ENCODE measurements at regions not wholly inside any gene's neighbourhood (a gene's known extent, or its start where the extent isn't known, plus 50 kb on each side); places are given as distances from the start of the nearest gene placed in this dataset.

- no peaks in the 10 kb centered on the region; the same call in 1 of the 2 replicates for H3K27me3 ChIP-seq (ENCODE audit: control insufficient read depth, low read length)
- TF ChIP-seq EZH2phosphoT487 (IDR thresholded peaks at IDR 0.05; ENCODE audit: borderline replicate concordance, low read length) (no peak), CTCF (IDR thresholded peaks at IDR 0.05; ENCODE audit: low read depth, low read length, poor library complexity, severe bottlenecking) (no peak)
- no peaks in the 10 kb centered on the region for H4K20me1 ChIP-seq (ENCODE audit: control insufficient read depth, insufficient read depth, low read depth, low read length)
- H3K4me3 ChIP-seq (ENCODE audit: low read length): no peak overlapping the region
- no peak overlapping the region for H3K27ac ChIP-seq (ENCODE audit: low read depth, low read length)
- H3K9me2 ChIP-seq (replicated peaks; ENCODE audit: control insufficient read depth, low read length): no peaks in the 10 kb centered on the region
- H3K4me1 ChIP-seq (ENCODE audit: control insufficient read depth, low read length): no peaks in the 10 kb centered on the region
- H3K9me3 ChIP-seq (ENCODE audit: control insufficient read depth, insufficient read depth, low read length): no peaks in the 10 kb centered on the region
- no peaks in the 10 kb centered on the region for H3K36me3 ChIP-seq (ENCODE audit: control insufficient read depth, low read length)
- H3K4me2 ChIP-seq (ENCODE audit: low read length): no peak overlapping the region
- H3K79me2 ChIP-seq (ENCODE audit: control insufficient read depth, low read length): no peaks in the 10 kb centered on the region
- H3F3A ChIP-seq (ENCODE audit: control insufficient read depth, insufficient read depth): no peaks in the 10 kb centered on the region
Observed at GRCh38 chr4:82031376-82031927, 342.3 kb downstream of the HNRNPD start.

DNA sequence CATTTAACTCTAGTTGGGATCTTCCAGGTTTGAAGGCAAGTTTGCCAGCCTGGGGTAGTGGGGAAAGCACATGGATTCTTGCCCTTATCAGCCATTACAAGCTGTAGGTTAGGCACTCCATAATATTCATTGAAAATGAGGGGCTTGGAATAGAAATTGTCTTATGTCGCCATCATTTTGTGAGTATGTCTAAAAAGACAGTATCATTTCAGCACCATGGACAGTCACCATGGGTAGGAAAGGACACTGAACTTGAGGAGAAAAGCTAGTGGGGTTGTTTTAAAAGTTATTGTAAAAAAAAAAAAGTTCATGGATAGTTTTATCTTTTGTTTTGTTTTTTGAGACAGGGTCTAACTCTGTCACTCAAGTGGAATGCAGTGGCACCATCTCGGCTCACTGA lies 356.1 kb downstream of the HNRNPD start:
- Histone ChIP-seq H3K4me1 (ENCODE audit: control insufficient read depth, low read length) (no peaks in the 10 kb centered on the region), H3F3A (ENCODE audit: control insufficient read depth, insufficient read depth) (no peaks in the 10 kb centered on the region), H4K20me1 (ENCODE audit: control insufficient read depth, insufficient read depth, low read depth, low read length) (no peaks in the 10 kb centered on the region), H3K9me3 (ENCODE audit: control insufficient read depth, insufficient read depth, low read length) (no peaks in the 10 kb centered on the region), H3K4me2 (ENCODE audit: low read length) (no peak overlapping the region), H3K9me2 (replicated peaks; ENCODE audit: control insufficient read depth, low read length) (no peaks in the 10 kb centered on the region), H3K27me3 (ENCODE audit: control insufficient read depth, low read length) (no peaks in the 10 kb centered on the region), H3K79me2 (ENCODE audit: control insufficient read depth, low read length) (no peaks in the 10 kb centered on the region), H3K27ac (ENCODE audit: low read depth, low read length) (no peak overlapping the region), H3K36me3 (ENCODE audit: control insufficient read depth, low read length) (no peaks in the 10 kb centered on the region), H3K4me3 (ENCODE audit: low read length) (no peak overlapping the region)
- TF ChIP-seq CTCF (IDR thresholded peaks at IDR 0.05; ENCODE audit: low read depth, low read length, poor library complexity, severe bottlenecking) (no peak), EZH2phosphoT487 (IDR thresholded peaks at IDR 0.05; ENCODE audit: borderline replicate concordance, low read length) (no peak)

DNA sequence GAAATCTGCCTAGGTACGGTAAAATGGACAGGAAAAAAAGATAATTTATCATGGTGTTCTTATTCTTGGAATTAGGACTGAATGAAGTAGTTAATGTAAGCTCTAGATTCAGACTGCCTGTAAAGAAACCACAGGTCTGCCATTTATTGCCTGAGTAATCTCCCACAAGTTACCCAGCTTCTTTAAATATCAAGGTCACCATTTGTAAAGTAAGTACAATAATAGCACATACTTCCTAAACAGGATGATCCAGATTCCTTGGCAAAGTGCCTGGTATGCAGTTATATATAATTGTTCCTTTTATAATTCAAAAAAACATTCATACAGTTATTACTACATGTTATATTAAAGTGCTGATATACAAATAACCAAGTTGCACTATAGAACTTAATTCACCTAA lies 368.6 kb downstream of the HNRNPD start:
- Histone ChIP-seq H3K4me2 (ENCODE audit: low read length) (no peak overlapping the region), H4K20me1 (ENCODE audit: control insufficient read depth, insufficient read depth, low read depth, low read length) (no peaks in the 10 kb centered on the region), H3K79me2 (ENCODE audit: control insufficient read depth, low read length) (no peaks in the 10 kb centered on the region), H3F3A (ENCODE audit: control insufficient read depth, insufficient read depth) (no peaks in the 10 kb centered on the region), H3K4me1 (ENCODE audit: control insufficient read depth, low read length) (no peaks in the 10 kb centered on the region), H3K9me3 (ENCODE audit: control insufficient read depth, insufficient read depth, low read length) (peaks cover 7% of the 10 kb centered on the region; the same call in 1 of the 2 replicates), H3K36me3 (ENCODE audit: control insufficient read depth, low read length) (no peaks in the 10 kb centered on the region), H3K9me2 (replicated peaks; ENCODE audit: control insufficient read depth, low read length) (no peaks in the 10 kb centered on the region), H3K27me3 (ENCODE audit: control insufficient read depth, low read length) (no peaks in the 10 kb centered on the region), H3K4me3 (ENCODE audit: low read length) (no peak overlapping the region), H3K27ac (ENCODE audit: low read depth, low read length) (no peak overlapping the region)
- no peak for TF ChIP-seq CTCF (IDR thresholded peaks at IDR 0.05; ENCODE audit: low read depth, low read length, poor library complexity, severe bottlenecking)
- no peak for TF ChIP-seq EZH2phosphoT487 (IDR thresholded peaks at IDR 0.05; ENCODE audit: borderline replicate concordance, low read length)

Measured in DOHH2 (cell line).